ENCODE measurements at regions not wholly inside any gene's neighbourhood (a gene's known extent, or its start where the extent isn't known, plus 50 kb on each side); places are given as distances from the start of the nearest gene placed in this dataset.

DNA sequence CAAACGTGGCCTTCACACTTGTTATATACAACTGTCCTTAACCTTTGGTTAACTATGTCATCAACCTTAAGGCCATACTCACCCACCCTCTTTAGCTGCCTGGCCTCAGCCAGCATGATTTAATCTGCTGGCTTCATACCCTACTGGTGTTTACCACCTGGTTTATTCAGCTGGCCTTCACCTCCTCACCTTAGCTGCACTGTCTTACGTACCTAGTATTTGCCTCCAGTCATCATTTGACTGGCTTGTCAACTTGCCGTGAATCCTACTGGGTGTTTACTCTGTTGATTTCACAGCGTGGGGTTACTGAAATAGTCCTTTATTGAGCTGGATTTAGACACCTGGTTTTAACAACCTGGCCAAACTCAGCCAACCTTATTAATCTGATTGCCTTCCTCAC is 102.8 kb downstream of the IL12A start:
- H3K36me3 ChIP-seq: no peaks in the 10 kb centered on the region
- H3K27me3 ChIP-seq: no peaks in the 10 kb centered on the region
- intact Hi-C loops (cut with DNase I): no loop called here
- TF ChIP-seq, protein P1, sequence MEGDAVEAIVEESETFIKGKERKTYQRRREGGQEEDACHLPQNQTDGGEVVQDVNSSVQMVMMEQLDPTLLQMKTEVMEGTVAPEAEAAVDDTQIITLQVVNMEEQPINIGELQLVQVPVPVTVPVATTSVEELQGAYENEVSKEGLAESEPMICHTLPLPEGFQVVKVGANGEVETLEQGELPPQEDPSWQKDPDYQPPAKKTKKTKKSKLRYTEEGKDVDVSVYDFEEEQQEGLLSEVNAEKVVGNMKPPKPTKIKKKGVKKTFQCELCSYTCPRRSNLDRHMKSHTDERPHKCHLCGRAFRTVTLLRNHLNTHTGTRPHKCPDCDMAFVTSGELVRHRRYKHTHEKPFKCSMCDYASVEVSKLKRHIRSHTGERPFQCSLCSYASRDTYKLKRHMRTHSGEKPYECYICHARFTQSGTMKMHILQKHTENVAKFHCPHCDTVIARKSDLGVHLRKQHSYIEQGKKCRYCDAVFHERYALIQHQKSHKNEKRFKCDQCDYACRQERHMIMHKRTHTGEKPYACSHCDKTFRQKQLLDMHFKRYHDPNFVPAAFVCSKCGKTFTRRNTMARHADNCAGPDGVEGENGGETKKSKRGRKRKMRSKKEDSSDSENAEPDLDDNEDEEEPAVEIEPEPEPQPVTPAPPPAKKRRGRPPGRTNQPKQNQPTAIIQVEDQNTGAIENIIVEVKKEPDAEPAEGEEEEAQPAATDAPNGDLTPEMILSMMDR (IDR thresholded peaks at IDR 0.05): no peak
- no peak for TF ChIP-seq POLR2A (IDR thresholded peaks at IDR 0.05)
- TF ChIP-seq POLR2AphosphoS5 (IDR thresholded peaks at IDR 0.05; ENCODE audit: insufficient read depth in 1 of 2, low read depth in 1 of 2): no peak
- no peak overlapping the region for H3K4me3 ChIP-seq
- no peaks in the 10 kb centered on the region for H3K4me1 ChIP-seq
- DNase-seq (ENCODE audit: extremely low spot score in 2 of 2): no peak
- H3K27ac ChIP-seq: no peak overlapping the region
- no peaks in the 10 kb centered on the region for H3K9me3 ChIP-seq

DNA sequence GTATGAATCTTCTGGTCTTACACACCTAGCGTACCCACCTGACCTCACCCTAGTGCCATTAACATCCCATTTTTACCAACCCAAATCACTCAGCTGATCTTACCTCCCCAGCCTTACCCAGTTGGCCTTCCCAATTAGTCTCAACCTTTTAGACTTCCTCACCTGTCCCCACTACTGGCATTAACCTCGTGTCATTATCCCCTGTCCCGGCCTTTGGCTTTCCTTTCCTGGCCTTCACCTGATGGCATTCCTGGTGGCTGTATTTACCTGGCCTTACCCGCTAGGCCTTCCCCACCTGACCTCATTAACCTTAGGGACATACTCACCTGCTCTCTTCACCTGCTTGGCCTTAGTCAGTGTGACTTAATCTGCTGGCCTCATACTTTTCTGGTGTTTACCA is 104.1 kb downstream of the IL12A start:
- Histone ChIP-seq H3K27me3 (no peaks in the 10 kb centered on the region), H3K27ac (no peak overlapping the region), H3K36me3 (no peaks in the 10 kb centered on the region), H3K4me1 (no peaks in the 10 kb centered on the region), H3K9me3 (no peaks in the 10 kb centered on the region), H3K4me3 (no peak overlapping the region)
- peak in 1 of 2 donors; percentile 67 for DNase-seq (ENCODE audit: extremely low spot score in 2 of 2)
- no peak for TF ChIP-seq POLR2AphosphoS5 (IDR thresholded peaks at IDR 0.05; ENCODE audit: insufficient read depth in 1 of 2, low read depth in 1 of 2)
- TF ChIP-seq, protein P1 (IDR thresholded peaks at IDR 0.05): no peak
- TF ChIP-seq POLR2A (IDR thresholded peaks at IDR 0.05): no peak
- intact Hi-C loops (cut with DNase I): no loop called here

DNA sequence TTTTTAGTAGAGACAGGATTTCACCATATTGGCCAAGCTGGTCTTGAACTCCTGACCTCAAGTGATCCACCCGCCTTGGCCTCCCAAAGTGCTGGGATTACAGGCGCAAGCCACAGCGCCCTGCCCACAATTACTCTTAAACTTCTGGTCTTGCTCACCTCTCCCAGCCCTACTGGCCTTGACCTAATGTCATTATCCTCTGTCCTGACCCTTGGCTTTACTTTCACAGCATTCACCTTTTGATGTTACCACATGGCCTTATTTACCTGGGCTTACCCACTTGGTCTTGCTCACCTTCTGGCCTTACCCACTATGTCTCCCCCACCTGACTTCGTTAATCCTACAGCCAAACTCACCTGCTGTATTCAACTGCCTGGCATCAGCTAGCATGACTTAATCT is 105.9 kb downstream of the IL12A start:
- Histone ChIP-seq H3K9me3 (no peaks in the 10 kb centered on the region), H3K27me3 (no peaks in the 10 kb centered on the region), H3K27ac (no peak overlapping the region), H3K4me3 (no peak overlapping the region), H3K4me1 (no peaks in the 10 kb centered on the region), H3K36me3 (no peaks in the 10 kb centered on the region)
- intact Hi-C loops (cut with DNase I): no loop called here
- TF ChIP-seq POLR2AphosphoS5 (IDR thresholded peaks at IDR 0.05; ENCODE audit: insufficient read depth in 1 of 2, low read depth in 1 of 2) (no peak), POLR2A (IDR thresholded peaks at IDR 0.05) (no peak)
- TF ChIP-seq, protein P1 (IDR thresholded peaks at IDR 0.05): no peak
- no peak for DNase-seq (ENCODE audit: extremely low spot score in 2 of 2)

DNA sequence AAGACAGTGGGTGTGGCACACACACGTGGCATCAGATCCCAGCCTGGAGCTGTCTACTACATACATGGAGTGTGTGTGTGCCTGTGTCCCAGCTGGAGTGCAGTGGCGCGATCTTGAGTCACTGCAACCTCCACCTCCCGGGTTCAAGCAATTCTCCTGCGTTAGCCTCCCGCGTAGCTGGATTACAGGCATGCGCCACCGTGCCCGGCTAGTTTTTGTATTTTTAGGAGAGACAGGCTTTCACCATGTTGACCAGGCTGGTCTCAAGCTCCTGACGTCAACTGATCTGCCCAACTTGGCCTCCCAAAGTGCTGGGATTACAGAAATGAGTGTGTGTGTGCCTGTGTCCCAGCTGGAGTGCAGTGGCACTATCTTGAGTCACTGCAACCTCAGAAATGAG is 108.8 kb downstream of the IL12A start:
- Histone ChIP-seq H3K4me1 (no peaks in the 10 kb centered on the region), H3K27ac (no peak overlapping the region), H3K9me3 (no peaks in the 10 kb centered on the region), H3K4me3 (no peak overlapping the region), H3K36me3 (no peaks in the 10 kb centered on the region), H3K27me3 (no peaks in the 10 kb centered on the region)
- intact Hi-C loops (cut with DNase I): no loop called here
- no peak for DNase-seq (ENCODE audit: extremely low spot score in 2 of 2)
- no peak for TF ChIP-seq POLR2AphosphoS5 (IDR thresholded peaks at IDR 0.05; ENCODE audit: insufficient read depth in 1 of 2, low read depth in 1 of 2)
- no peak for TF ChIP-seq POLR2A (IDR thresholded peaks at IDR 0.05)
- TF ChIP-seq, protein P1 (IDR thresholded peaks at IDR 0.05): no peak

DNA sequence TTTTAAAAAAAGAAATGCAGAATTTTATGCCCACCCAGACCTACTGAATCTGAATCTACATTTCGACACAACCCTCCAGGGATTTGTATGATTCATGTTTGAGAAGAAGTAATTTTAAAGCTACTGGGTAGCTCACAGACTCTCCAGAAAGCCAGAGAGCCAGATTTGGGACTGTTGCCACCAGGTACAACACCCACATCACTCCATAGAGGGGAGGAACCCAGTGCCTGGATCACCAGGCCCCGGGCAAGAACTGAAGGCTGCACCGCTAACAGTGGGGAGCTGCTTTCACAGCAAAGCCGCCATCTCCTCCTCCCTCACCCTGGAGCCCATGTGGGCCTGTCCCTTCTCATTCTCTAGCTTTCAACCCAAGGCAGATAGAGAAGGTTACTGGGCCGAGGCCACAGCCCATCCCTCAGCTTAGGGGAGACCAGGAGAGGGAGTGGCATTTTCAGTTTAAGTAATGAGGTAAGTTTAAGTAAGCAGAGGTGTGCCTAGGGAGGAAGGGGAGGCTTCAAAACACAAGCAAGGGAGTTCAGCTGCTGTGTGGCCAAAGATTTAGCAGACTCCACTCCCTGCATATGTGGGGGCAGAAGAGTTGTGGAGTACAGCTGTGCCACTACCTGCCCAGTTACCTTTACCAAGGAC is 109.8 kb downstream of the IL12A start:
- Histone ChIP-seq H3K4me3 (no peak overlapping the region), H3K4me1 (no peaks in the 10 kb centered on the region), H3K9me3 (no peaks in the 10 kb centered on the region), H3K36me3 (no peaks in the 10 kb centered on the region), H3K27me3 (no peaks in the 10 kb centered on the region), H3K27ac (no peak overlapping the region)
- no peak for TF ChIP-seq POLR2A (IDR thresholded peaks at IDR 0.05)
- DNase-seq (ENCODE audit: extremely low spot score in 2 of 2): no peak
- intact Hi-C loops (cut with DNase I): no loop called here
